ENCODE measurements at regions not wholly inside any gene's neighbourhood (a gene's known extent, or its start where the extent isn't known, plus 50 kb on each side); places are given as distances from the start of the nearest gene placed in this dataset.

GRCh38 chr16:86854626-86855294 is 276.4 kb downstream of the FOXL1 start:
- H4K8ac ChIP-seq (ENCODE audit: low read length): no peak overlapping the region
- H2BK12ac ChIP-seq (ENCODE audit: low read length in 2 of 2): no peak overlapping the region

GRCh38 chr16:86856946-86857586 is 278.7 kb downstream of the FOXL1 start:
- no peak overlapping the region for H3K4me2 ChIP-seq (ENCODE audit: low read length, poor library complexity, severe bottlenecking)
- peaks cover 5% of the 10 kb centered on the region for H3K9me3 ChIP-seq (ENCODE audit: control insufficient read depth, low read length)
- no peak overlapping the region for H4K8ac ChIP-seq (ENCODE audit: low read length)
- H3K23ac ChIP-seq (ENCODE audit: low read length in 2 of 2): no peak overlapping the region
- no peak overlapping the region for H3K27ac ChIP-seq (ENCODE audit: low read length, poor library complexity, severe bottlenecking)
- H2BK15ac ChIP-seq (ENCODE audit: low read depth, poor library complexity, severe bottlenecking): no peak overlapping the region
- no peak overlapping the region for H3K4ac ChIP-seq (ENCODE audit: low read depth in 1 of 2, low read length in 2 of 2)
- no peaks in the 10 kb centered on the region for H3K79me1 ChIP-seq (replicated peaks; ENCODE audit: low read length, poor library complexity, severe bottlenecking)
- H2AK5ac ChIP-seq (ENCODE audit: low read length, severe bottlenecking): no peak overlapping the region
- no peak overlapping the region for H2AFZ ChIP-seq (ENCODE audit: low read depth, low read length)
- H3K36me3 ChIP-seq (ENCODE audit: control insufficient read depth in 1 of 2, insufficient read depth in 2 of 2, low read depth in 1 of 2, low read length in 2 of 2): no peaks in the 10 kb centered on the region
- H3K4me3 ChIP-seq (ENCODE audit: insufficient read depth in 1 of 2, low read depth in 1 of 2, low read length in 2 of 2): no peak overlapping the region
- DNase-seq: no peak
- no peak overlapping the region for H2BK12ac ChIP-seq (ENCODE audit: low read length in 2 of 2)
- no peak overlapping the region for H2BK5ac ChIP-seq (ENCODE audit: low read depth, low read length, poor library complexity, severe bottlenecking)
- no peaks in the 10 kb centered on the region for H3K4me1 ChIP-seq (ENCODE audit: control insufficient read depth, insufficient read depth, low read depth, low read length)
- H3K27me3 ChIP-seq (ENCODE audit: control insufficient read depth in 1 of 2, insufficient read depth in 1 of 2, low read length in 2 of 2): peaks cover 0 to 51% of the 10 kb centered on the region in 2 experiments
- no peak overlapping the region for H2BK120ac ChIP-seq (ENCODE audit: low read depth, low read length)
- H3K14ac ChIP-seq (ENCODE audit: low read length in 2 of 2): no peak overlapping the region
- H3K9ac ChIP-seq (ENCODE audit: low read length): no peak overlapping the region
- no peak overlapping the region for H4K91ac ChIP-seq (ENCODE audit: low read length)
- no peak overlapping the region for H3K18ac ChIP-seq (ENCODE audit: low read depth in 1 of 2, low read length in 2 of 2)
- 85% methylated on average over 15 of the region's 15 CpGs for WGBS

More at GRCh38 chr16:86854626-86855294, 276.4 kb downstream of the FOXL1 start:
- Histone ChIP-seq H3K4ac (ENCODE audit: low read depth in 1 of 2, low read length in 2 of 2) (no peak overlapping the region), H3K23ac (ENCODE audit: low read length in 2 of 2) (no peak overlapping the region), H2BK120ac (ENCODE audit: low read depth, low read length) (no peak overlapping the region), H3K14ac (ENCODE audit: low read length in 2 of 2) (no peak overlapping the region), H3K18ac (ENCODE audit: low read depth in 1 of 2, low read length in 2 of 2) (no peak overlapping the region), H3K4me2 (ENCODE audit: low read length, poor library complexity, severe bottlenecking) (no peak overlapping the region), H3K9ac (ENCODE audit: low read length) (peak overlapping the region; percentile 14), H3K36me3 (ENCODE audit: control insufficient read depth in 1 of 2, insufficient read depth in 2 of 2, low read depth in 1 of 2, low read length in 2 of 2) (no peaks in the 10 kb centered on the region), H4K91ac (ENCODE audit: low read length) (no peak overlapping the region), H3K4me3 (ENCODE audit: insufficient read depth in 1 of 2, low read depth in 1 of 2, low read length in 2 of 2) (peak overlapping the region in 1 of 2 experiments; percentile 14), H2AFZ (ENCODE audit: low read depth, low read length) (no peak overlapping the region), H2AK5ac (ENCODE audit: low read length, severe bottlenecking) (no peak overlapping the region), H3K27me3 (ENCODE audit: control insufficient read depth in 1 of 2, insufficient read depth in 1 of 2, low read length in 2 of 2) (peaks cover 0 to 58% of the 10 kb centered on the region in 2 experiments), H2BK15ac (ENCODE audit: low read depth, poor library complexity, severe bottlenecking) (no peak overlapping the region), H3K79me1 (replicated peaks; ENCODE audit: low read length, poor library complexity, severe bottlenecking) (no peaks in the 10 kb centered on the region), H3K9me3 (ENCODE audit: control insufficient read depth, low read length) (peaks cover 6% of the 10 kb centered on the region), H2BK5ac (ENCODE audit: low read depth, low read length, poor library complexity, severe bottlenecking) (no peak overlapping the region), H3K27ac (ENCODE audit: low read length, poor library complexity, severe bottlenecking) (no peak overlapping the region), H3K4me1 (ENCODE audit: control insufficient read depth, insufficient read depth, low read depth, low read length) (no peaks in the 10 kb centered on the region)
- 67% methylated on average over 5 of the region's 7 CpGs for WGBS
- DNase-seq: peak; percentile 56

GRCh38 chr16:86857807-86858206 is 279.5 kb downstream of the FOXL1 start:
- Histone ChIP-seq H3K27ac (ENCODE audit: low read length, poor library complexity, severe bottlenecking) (no peak overlapping the region), H2AFZ (ENCODE audit: low read depth, low read length) (no peak overlapping the region), H3K9ac (ENCODE audit: low read length) (no peak overlapping the region), H2BK15ac (ENCODE audit: low read depth, poor library complexity, severe bottlenecking) (no peak overlapping the region), H3K36me3 (ENCODE audit: control insufficient read depth in 1 of 2, insufficient read depth in 2 of 2, low read depth in 1 of 2, low read length in 2 of 2) (no peaks in the 10 kb centered on the region), H3K4me2 (ENCODE audit: low read length, poor library complexity, severe bottlenecking) (no peak overlapping the region), H2BK120ac (ENCODE audit: low read depth, low read length) (no peak overlapping the region), H3K9me3 (ENCODE audit: control insufficient read depth, low read length) (no peaks in the 10 kb centered on the region), H2BK12ac (ENCODE audit: low read length in 2 of 2) (no peak overlapping the region), H3K4me1 (ENCODE audit: control insufficient read depth, insufficient read depth, low read depth, low read length) (no peaks in the 10 kb centered on the region), H3K27me3 (ENCODE audit: control insufficient read depth in 1 of 2, insufficient read depth in 1 of 2, low read length in 2 of 2) (peaks cover 0 to 51% of the 10 kb centered on the region in 2 experiments), H3K79me1 (replicated peaks; ENCODE audit: low read length, poor library complexity, severe bottlenecking) (no peaks in the 10 kb centered on the region), H3K23ac (ENCODE audit: low read length in 2 of 2) (no peak overlapping the region), H4K8ac (ENCODE audit: low read length) (no peak overlapping the region), H4K91ac (ENCODE audit: low read length) (peak overlapping the region; percentile 70), H2BK5ac (ENCODE audit: low read depth, low read length, poor library complexity, severe bottlenecking) (no peak overlapping the region), H3K18ac (ENCODE audit: low read depth in 1 of 2, low read length in 2 of 2) (peak overlapping the region in 1 of 2 experiments; percentile 1), H3K14ac (ENCODE audit: low read length in 2 of 2) (no peak overlapping the region), H3K4ac (ENCODE audit: low read depth in 1 of 2, low read length in 2 of 2) (no peak overlapping the region), H2AK5ac (ENCODE audit: low read length, severe bottlenecking) (no peak overlapping the region), H3K4me3 (ENCODE audit: insufficient read depth in 1 of 2, low read depth in 1 of 2, low read length in 2 of 2) (no peak overlapping the region)
- no peak for DNase-seq
- WGBS: 100% methylated on average over 2 of the region's 2 CpGs

- H2BK12ac ChIP-seq (ENCODE audit: low read length in 2 of 2): no peak overlapping the region
Measured at GRCh38 chr16:86858501-86858900, 280.2 kb downstream of the FOXL1 start.

More at GRCh38 chr16:86858501-86858900, 280.2 kb downstream of the FOXL1 start:
- H3K4me3 ChIP-seq (ENCODE audit: insufficient read depth in 1 of 2, low read depth in 1 of 2, low read length in 2 of 2): no peak overlapping the region
- H3K23ac ChIP-seq (ENCODE audit: low read length in 2 of 2): no peak overlapping the region
- H3K79me1 ChIP-seq (replicated peaks; ENCODE audit: low read length, poor library complexity, severe bottlenecking): no peaks in the 10 kb centered on the region
- H2AFZ ChIP-seq (ENCODE audit: low read depth, low read length): no peak overlapping the region
- no peak overlapping the region for H3K27ac ChIP-seq (ENCODE audit: low read length, poor library complexity, severe bottlenecking)
- peaks cover 0 to 58% of the 10 kb centered on the region in 2 experiments for H3K27me3 ChIP-seq (ENCODE audit: control insufficient read depth in 1 of 2, insufficient read depth in 1 of 2, low read length in 2 of 2)
- H4K91ac ChIP-seq (ENCODE audit: low read length): no peak overlapping the region
- WGBS: 55% methylated on average over 9 of the region's 10 CpGs
- H4K8ac ChIP-seq (ENCODE audit: low read length): no peak overlapping the region
- DNase-seq: no peak
- H3K14ac ChIP-seq (ENCODE audit: low read length in 2 of 2): no peak overlapping the region
- H3K4me2 ChIP-seq (ENCODE audit: low read length, poor library complexity, severe bottlenecking): no peak overlapping the region
- no peak overlapping the region for H3K9ac ChIP-seq (ENCODE audit: low read length)
- no peak overlapping the region for H3K18ac ChIP-seq (ENCODE audit: low read depth in 1 of 2, low read length in 2 of 2)
- H2BK120ac ChIP-seq (ENCODE audit: low read depth, low read length): no peak overlapping the region
- no peak overlapping the region for H2AK5ac ChIP-seq (ENCODE audit: low read length, severe bottlenecking)
- no peaks in the 10 kb centered on the region for H3K36me3 ChIP-seq (ENCODE audit: control insufficient read depth in 1 of 2, insufficient read depth in 2 of 2, low read depth in 1 of 2, low read length in 2 of 2)
- H2BK15ac ChIP-seq (ENCODE audit: low read depth, poor library complexity, severe bottlenecking): no peak overlapping the region
- no peaks in the 10 kb centered on the region for H3K4me1 ChIP-seq (ENCODE audit: control insufficient read depth, insufficient read depth, low read depth, low read length)
- H3K9me3 ChIP-seq (ENCODE audit: control insufficient read depth, low read length): no peaks in the 10 kb centered on the region
- H3K4ac ChIP-seq (ENCODE audit: low read depth in 1 of 2, low read length in 2 of 2): no peak overlapping the region
- H2BK5ac ChIP-seq (ENCODE audit: low read depth, low read length, poor library complexity, severe bottlenecking): no peak overlapping the region

Data from mesenchymal stem cell (in vitro differentiated cells and primary cell).